ENCODE measurements at regions not wholly inside any gene's neighbourhood (a gene's known extent, or its start where the extent isn't known, plus 50 kb on each side); places are given as distances from the start of the nearest gene placed in this dataset.

GRCh38 chr10:94240901-94241300, 121.8 kb downstream of the NOC3L start (continued):
- TF ChIP-seq, protein P1, sequence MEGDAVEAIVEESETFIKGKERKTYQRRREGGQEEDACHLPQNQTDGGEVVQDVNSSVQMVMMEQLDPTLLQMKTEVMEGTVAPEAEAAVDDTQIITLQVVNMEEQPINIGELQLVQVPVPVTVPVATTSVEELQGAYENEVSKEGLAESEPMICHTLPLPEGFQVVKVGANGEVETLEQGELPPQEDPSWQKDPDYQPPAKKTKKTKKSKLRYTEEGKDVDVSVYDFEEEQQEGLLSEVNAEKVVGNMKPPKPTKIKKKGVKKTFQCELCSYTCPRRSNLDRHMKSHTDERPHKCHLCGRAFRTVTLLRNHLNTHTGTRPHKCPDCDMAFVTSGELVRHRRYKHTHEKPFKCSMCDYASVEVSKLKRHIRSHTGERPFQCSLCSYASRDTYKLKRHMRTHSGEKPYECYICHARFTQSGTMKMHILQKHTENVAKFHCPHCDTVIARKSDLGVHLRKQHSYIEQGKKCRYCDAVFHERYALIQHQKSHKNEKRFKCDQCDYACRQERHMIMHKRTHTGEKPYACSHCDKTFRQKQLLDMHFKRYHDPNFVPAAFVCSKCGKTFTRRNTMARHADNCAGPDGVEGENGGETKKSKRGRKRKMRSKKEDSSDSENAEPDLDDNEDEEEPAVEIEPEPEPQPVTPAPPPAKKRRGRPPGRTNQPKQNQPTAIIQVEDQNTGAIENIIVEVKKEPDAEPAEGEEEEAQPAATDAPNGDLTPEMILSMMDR (IDR thresholded peaks at IDR 0.05; ENCODE audit: control extremely low read depth in 1 of 3, insufficient read depth in 1 of 3, low read depth in 1 of 3, low read length in 3 of 3) = no peak
- TF ChIP-seq, protein P2, sequence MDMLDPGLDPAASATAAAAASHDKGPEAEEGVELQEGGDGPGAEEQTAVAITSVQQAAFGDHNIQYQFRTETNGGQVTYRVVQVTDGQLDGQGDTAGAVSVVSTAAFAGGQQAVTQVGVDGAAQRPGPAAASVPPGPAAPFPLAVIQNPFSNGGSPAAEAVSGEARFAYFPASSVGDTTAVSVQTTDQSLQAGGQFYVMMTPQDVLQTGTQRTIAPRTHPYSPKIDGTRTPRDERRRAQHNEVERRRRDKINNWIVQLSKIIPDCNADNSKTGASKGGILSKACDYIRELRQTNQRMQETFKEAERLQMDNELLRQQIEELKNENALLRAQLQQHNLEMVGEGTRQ (IDR thresholded peaks at IDR 0.05; ENCODE audit: low read length) = no peak

Measured in H1 (cell line).